Natural killer cell (primary cell): ENCODE measurements at regions not wholly inside any gene's neighbourhood (a gene's known extent, or its start where the extent isn't known, plus 50 kb on each side); places are given as distances from the start of the nearest gene placed in this dataset.

Experiments
- ATAC-seq, 3 donors: fragments of 150-1000 bp in 2 of 3; fragments of 200-7000 bp in 1 of 3; cut with Tn5 transposase; 1 replicate in 1 of 3; 2 replicates in 2 of 3; pipeline ENCODE4 v1.10.0; 2021; ENCODE audit warnings: mild to moderate bottlenecking in 2 of 3, moderate library complexity in 2 of 3
- DNase-seq, 2 donors: peaks; one replicate each; pipeline versions ENCODE4 v3.0.0 to v3.0.0-alpha.2; 2013 to 2021; ENCODE audit warnings: mixed read lengths in 1 of 2
- H3K27ac ChIP-seq: one replicate; pipeline ENCODE4 v1.5.1; 2013; ENCODE audit warnings: mild to moderate bottlenecking, low read length
- H3K27me3 ChIP-seq: one replicate; pipeline ENCODE4 v1.6.1; 2013; ENCODE audit warnings: low read length; ENCODE audit not compliant: control insufficient read depth, insufficient read depth
- H3K36me3 ChIP-seq: one replicate; pipeline ENCODE4 v1.6.1; 2013; ENCODE audit warnings: low read length; ENCODE audit not compliant: control insufficient read depth, insufficient read depth
- H3K4me1 ChIP-seq: one replicate; pipeline ENCODE4 v1.6.1; 2013; ENCODE audit warnings: low read length; ENCODE audit not compliant: control insufficient read depth, insufficient read depth
- H3K4me3 ChIP-seq: one replicate; pipeline ENCODE4 v1.5.1; 2013; ENCODE audit warnings: low read length
- H3K9me3 ChIP-seq: one replicate; pipeline ENCODE4 v1.6.1; 2013; ENCODE audit warnings: low read length; ENCODE audit not compliant: control insufficient read depth, insufficient read depth
- H3K27ac Mint-ChIP-seq, 2 donors: one replicate each; pipeline ENCODE4 v1.8.0; 2022; ENCODE audit warnings: mild to moderate bottlenecking in 2 of 2, mixed read lengths in 2 of 2, moderate library complexity in 1 of 2
- H3K27me3 Mint-ChIP-seq, 2 donors: one replicate each; pipeline ENCODE4 v1.8.0; 2022; ENCODE audit warnings: low read depth in 2 of 2, mixed read lengths in 2 of 2
- H3K36me3 Mint-ChIP-seq: one replicate; pipeline ENCODE4 v1.8.0; 2022; ENCODE audit warnings: mixed read lengths
- H3K4me1 Mint-ChIP-seq, 2 donors: one replicate each; pipeline ENCODE4 v1.8.0; 2022; ENCODE audit warnings: mixed read lengths in 2 of 2
- H3K4me3 Mint-ChIP-seq: one replicate; pipeline ENCODE4 v1.8.0; 2022; ENCODE audit warnings: mild to moderate bottlenecking, moderate library complexity, mixed read lengths
- H3K9me3 Mint-ChIP-seq, 2 donors: one replicate each; pipeline ENCODE4 v1.8.0; 2022; ENCODE audit warnings: mixed read lengths in 2 of 2
- WGBS: methylation state at CpG from one replicate; pipeline ENCODE4 v1.1.7; 2013; ENCODE audit warnings: missing lambda C conversion rate; ENCODE audit not compliant: insufficient coverage; 5-methylcytosine and 5-hydroxymethylcytosine counted together
- intact Hi-C: fragments of 100-400 bp; cut with micrococcal nuclease; formaldehyde crosslinking; loops from one replicate; pipeline ENCODE4 v1.14.2; 2022
- TF ChIP-seq, protein P1 (sequence below): fragments of 200-600 bp; IDR thresholded peaks from one replicate; pipeline ENCODE4 v1.8.0; 2022; ENCODE audit warnings: antibody characterized with exemption

DNA sequence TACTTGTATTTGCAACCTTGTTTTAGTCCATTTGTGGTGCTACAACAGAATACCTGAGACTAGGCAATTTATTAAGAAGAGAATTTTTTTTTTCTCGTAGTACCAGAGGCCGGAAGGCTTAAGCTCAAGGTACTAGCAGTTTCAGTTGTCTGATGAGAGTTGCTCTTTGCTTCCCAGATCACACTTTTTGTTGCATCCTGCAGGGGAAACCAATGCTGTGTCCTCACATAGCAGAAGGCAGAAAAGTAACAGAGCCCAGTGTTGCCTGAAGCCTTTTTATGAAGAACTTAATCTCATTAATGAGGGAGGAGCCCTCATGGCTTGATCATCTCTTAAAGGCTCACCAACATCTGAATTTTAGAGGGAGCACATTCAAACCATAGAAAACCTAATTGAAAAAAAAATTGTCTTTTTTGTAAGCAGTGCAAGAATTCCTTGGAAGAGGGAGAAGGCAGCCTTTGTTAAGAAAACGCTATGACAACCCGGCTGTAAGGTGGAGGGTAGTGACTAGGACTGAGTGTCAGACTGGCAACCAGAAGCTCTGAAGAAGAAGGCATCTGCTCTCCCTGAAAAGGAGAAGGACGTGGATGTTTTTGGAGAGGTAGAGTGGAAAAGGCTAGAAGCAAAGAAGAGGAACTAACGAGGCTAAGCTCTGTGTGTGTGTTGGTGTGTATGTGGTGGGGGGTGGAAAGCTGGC is 1245.3 kb downstream of the ROBO2 start:
- no peaks in the 10 kb centered on the region for H3K4me1 ChIP-seq
- no peak for ATAC-seq
- H3K36me3 Mint-ChIP-seq, result no peaks in the 10 kb centered on the region
- no peak overlapping the region for H3K4me3 Mint-ChIP-seq
- H3K9me3 Mint-ChIP-seq, result peaks cover 3 to 4% of the 10 kb centered on the region in 2 donors
- no peaks in the 10 kb centered on the region for H3K27me3 ChIP-seq
- TF ChIP-seq, protein P1, sequence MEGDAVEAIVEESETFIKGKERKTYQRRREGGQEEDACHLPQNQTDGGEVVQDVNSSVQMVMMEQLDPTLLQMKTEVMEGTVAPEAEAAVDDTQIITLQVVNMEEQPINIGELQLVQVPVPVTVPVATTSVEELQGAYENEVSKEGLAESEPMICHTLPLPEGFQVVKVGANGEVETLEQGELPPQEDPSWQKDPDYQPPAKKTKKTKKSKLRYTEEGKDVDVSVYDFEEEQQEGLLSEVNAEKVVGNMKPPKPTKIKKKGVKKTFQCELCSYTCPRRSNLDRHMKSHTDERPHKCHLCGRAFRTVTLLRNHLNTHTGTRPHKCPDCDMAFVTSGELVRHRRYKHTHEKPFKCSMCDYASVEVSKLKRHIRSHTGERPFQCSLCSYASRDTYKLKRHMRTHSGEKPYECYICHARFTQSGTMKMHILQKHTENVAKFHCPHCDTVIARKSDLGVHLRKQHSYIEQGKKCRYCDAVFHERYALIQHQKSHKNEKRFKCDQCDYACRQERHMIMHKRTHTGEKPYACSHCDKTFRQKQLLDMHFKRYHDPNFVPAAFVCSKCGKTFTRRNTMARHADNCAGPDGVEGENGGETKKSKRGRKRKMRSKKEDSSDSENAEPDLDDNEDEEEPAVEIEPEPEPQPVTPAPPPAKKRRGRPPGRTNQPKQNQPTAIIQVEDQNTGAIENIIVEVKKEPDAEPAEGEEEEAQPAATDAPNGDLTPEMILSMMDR, result no peak
- H3K9me3 ChIP-seq, result peaks cover 3% of the 10 kb centered on the region
- no peak overlapping the region for H3K4me3 ChIP-seq
- intact Hi-C loops, result no loop called here
- no peaks in the 10 kb centered on the region for H3K4me1 Mint-ChIP-seq
- no peak overlapping the region for H3K27ac Mint-ChIP-seq
- no peak overlapping the region for H3K27ac ChIP-seq
- no peak for DNase-seq
- no peaks in the 10 kb centered on the region for H3K27me3 Mint-ChIP-seq
- WGBS, result 52% methylated on average over 6 of the region's 6 CpGs
- no peaks in the 10 kb centered on the region for H3K36me3 ChIP-seq

DNA sequence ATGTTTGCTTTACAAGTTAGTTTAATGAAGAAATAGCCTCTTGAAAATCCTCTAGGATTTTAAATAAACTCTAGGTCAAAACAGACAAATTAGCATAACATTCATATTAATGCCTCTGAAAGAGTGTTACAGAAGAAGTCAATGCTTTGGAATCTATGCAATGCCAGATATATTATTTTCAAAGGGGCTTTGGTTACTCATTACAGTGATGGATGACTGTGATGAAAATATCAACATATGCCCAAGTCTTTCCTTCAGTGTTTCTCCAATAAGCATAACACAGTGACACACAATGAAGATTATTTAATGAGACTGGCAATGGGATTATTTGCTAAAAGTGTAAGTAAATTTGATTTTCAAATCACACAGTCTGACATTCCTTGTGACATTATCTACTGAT is 1247.2 kb downstream of the ROBO2 start:
- no peaks in the 10 kb centered on the region for H3K27me3 Mint-ChIP-seq
- TF ChIP-seq, protein P1, result no peak
- no peak overlapping the region for H3K4me3 Mint-ChIP-seq
- Histone ChIP-seq H3K4me1 (no peaks in the 10 kb centered on the region), H3K36me3 (no peaks in the 10 kb centered on the region), H3K9me3 (no peaks in the 10 kb centered on the region), H3K27ac (no peak overlapping the region), H3K4me3 (no peak overlapping the region), H3K27me3 (no peaks in the 10 kb centered on the region)
- H3K4me1 Mint-ChIP-seq, result no peaks in the 10 kb centered on the region
- no peak for ATAC-seq
- intact Hi-C loops, result no loop called here
- H3K36me3 Mint-ChIP-seq, result no peaks in the 10 kb centered on the region
- DNase-seq, result no peak
- H3K27ac Mint-ChIP-seq, result no peak overlapping the region
- peaks cover 4 to 5% of the 10 kb centered on the region in 2 donors for H3K9me3 Mint-ChIP-seq

DNA sequence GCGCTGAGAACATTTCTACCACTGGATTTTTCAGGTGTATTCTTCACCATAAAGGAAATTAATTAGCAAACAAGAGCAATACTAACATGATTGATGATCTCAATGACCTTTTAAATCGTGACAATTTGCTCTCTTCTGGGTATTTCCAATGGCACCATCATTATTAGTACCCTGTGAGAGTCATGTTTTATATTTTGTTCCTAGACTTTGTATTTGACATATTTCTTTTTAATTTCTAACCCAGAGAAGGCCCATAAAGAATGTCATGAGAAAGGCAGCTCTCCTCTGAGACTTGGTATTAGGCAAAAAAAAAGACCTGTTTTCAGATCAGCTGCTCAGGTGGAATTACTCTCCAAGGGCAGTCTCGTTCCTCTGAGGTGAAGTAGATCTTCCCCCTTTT is 1253.4 kb downstream of the ROBO2 start:
- Mint-ChIP-seq H3K4me3 (no peak overlapping the region), H3K27me3 (no peaks in the 10 kb centered on the region), H3K4me1 (peaks cover 0 to 7% of the 10 kb centered on the region in 2 donors), H3K9me3 (peaks cover 6 to 8% of the 10 kb centered on the region in 2 donors), H3K36me3 (no peaks in the 10 kb centered on the region), H3K27ac (no peak overlapping the region)
- Histone ChIP-seq H3K4me3 (no peak overlapping the region), H3K27me3 (no peaks in the 10 kb centered on the region), H3K4me1 (no peaks in the 10 kb centered on the region), H3K9me3 (no peaks in the 10 kb centered on the region), H3K36me3 (no peaks in the 10 kb centered on the region), H3K27ac (no peak overlapping the region)
- DNase-seq (no peak), ATAC-seq (no peak)
- WGBS, result 81% methylated on average over 2 of the region's 3 CpGs
- intact Hi-C loops, result no loop called here
- TF ChIP-seq, protein P1, result no peak

DNA sequence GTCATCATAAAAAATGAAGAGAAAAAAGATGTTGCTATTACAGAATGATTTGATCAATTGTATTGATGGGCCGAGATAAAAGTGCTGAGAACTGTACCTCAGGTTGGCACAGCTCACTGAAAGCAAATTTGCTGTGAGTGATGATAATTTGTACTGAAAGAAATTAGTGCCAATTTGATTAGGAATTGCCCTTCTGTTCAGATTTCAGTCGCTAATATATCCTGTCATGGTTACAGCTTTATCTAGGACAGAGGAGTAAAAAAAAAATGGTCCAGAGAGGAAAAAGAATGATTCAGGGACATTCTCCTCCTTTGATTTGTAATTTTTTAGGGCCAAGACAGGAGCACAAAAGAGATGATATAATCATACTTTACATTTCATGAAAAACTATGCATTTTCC is 1264.2 kb downstream of the ROBO2 start:
- WGBS, result 92% methylated on average over 2 of the region's 2 CpGs
- H3K9me3 Mint-ChIP-seq, result peaks cover 4 to 6% of the 10 kb centered on the region in 2 donors
- ATAC-seq, result no peak

More for the DNA sequence above, 1264.2 kb downstream of the ROBO2 start:
- Histone ChIP-seq H3K36me3 (no peaks in the 10 kb centered on the region), H3K27ac (no peak overlapping the region), H3K4me3 (no peak overlapping the region), H3K4me1 (no peaks in the 10 kb centered on the region), H3K9me3 (peaks cover 9% of the 10 kb centered on the region), H3K27me3 (no peaks in the 10 kb centered on the region)
- intact Hi-C loops, result no loop called here
- H3K4me1 Mint-ChIP-seq, result no peaks in the 10 kb centered on the region
- TF ChIP-seq, protein P1, result no peak
- H3K4me3 Mint-ChIP-seq, result no peak overlapping the region
- H3K27ac Mint-ChIP-seq, result no peak overlapping the region
- H3K27me3 Mint-ChIP-seq, result no peaks in the 10 kb centered on the region
- DNase-seq, result no peak
- no peaks in the 10 kb centered on the region for H3K36me3 Mint-ChIP-seq
